ENCODE measurements at regions not wholly inside any gene's neighbourhood (a gene's known extent, or its start where the extent isn't known, plus 50 kb on each side); places are given as distances from the start of the nearest gene placed in this dataset.

DNA sequence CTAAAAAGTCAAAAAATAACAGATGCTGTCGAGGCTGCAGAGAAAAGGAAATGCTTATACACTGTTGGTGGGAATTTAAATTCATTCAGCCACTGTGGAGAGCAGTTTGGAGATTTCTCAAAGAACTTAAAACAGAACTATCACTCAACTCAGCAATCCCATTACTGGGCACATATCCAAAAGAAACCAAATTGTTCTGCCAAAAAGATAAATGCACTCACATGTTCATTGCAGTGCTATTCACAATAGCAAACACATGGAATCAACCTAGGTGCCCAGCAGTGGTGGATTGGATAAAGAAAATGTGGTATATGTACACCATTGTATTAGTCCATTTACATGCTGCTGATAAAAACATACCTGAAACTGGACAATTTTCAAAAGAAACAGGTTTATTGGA is 116.0 kb upstream of the VGLL2 start:
- no peaks in the 10 kb centered on the region for H3K79me2 ChIP-seq (ENCODE audit: insufficient read depth, low read length)
- H3K36me3 ChIP-seq (ENCODE audit: insufficient read depth, low read length) = no peaks in the 10 kb centered on the region
- no peak overlapping the region for H3K27ac ChIP-seq (ENCODE audit: low read depth, low read length, poor library complexity, severe bottlenecking)
- no peaks in the 10 kb centered on the region for H3K4me1 ChIP-seq (ENCODE audit: insufficient read depth, low read length, severe bottlenecking)
- H3K9me2 ChIP-seq (ENCODE audit: low read depth, low read length) = no peaks in the 10 kb centered on the region
- H3K27me3 ChIP-seq (ENCODE audit: insufficient read depth, low read length) = no peaks in the 10 kb centered on the region
- TF ChIP-seq, protein P1, sequence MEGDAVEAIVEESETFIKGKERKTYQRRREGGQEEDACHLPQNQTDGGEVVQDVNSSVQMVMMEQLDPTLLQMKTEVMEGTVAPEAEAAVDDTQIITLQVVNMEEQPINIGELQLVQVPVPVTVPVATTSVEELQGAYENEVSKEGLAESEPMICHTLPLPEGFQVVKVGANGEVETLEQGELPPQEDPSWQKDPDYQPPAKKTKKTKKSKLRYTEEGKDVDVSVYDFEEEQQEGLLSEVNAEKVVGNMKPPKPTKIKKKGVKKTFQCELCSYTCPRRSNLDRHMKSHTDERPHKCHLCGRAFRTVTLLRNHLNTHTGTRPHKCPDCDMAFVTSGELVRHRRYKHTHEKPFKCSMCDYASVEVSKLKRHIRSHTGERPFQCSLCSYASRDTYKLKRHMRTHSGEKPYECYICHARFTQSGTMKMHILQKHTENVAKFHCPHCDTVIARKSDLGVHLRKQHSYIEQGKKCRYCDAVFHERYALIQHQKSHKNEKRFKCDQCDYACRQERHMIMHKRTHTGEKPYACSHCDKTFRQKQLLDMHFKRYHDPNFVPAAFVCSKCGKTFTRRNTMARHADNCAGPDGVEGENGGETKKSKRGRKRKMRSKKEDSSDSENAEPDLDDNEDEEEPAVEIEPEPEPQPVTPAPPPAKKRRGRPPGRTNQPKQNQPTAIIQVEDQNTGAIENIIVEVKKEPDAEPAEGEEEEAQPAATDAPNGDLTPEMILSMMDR (IDR thresholded peaks at IDR 0.05; ENCODE audit: low read length) = no peak
- TF ChIP-seq EZH2 (IDR thresholded peaks at IDR 0.05; ENCODE audit: borderline replicate concordance, low read length) = no peak
- no peak overlapping the region for H3K4me2 ChIP-seq (ENCODE audit: low read length)
- no peak overlapping the region for H3K4me3 ChIP-seq (ENCODE audit: low read depth, low read length, poor library complexity, severe bottlenecking)
- H3K9me3 ChIP-seq (ENCODE audit: low read length) = no peaks in the 10 kb centered on the region
- H4K20me1 ChIP-seq (ENCODE audit: insufficient read depth, low read length) = no peaks in the 10 kb centered on the region
- H3K9ac ChIP-seq (ENCODE audit: low read length) = no peak overlapping the region
- no peak overlapping the region for H2AFZ ChIP-seq (ENCODE audit: low read length)
- no peaks in the 10 kb centered on the region for H3F3A ChIP-seq (ENCODE audit: insufficient read depth, low read length)

DNA sequence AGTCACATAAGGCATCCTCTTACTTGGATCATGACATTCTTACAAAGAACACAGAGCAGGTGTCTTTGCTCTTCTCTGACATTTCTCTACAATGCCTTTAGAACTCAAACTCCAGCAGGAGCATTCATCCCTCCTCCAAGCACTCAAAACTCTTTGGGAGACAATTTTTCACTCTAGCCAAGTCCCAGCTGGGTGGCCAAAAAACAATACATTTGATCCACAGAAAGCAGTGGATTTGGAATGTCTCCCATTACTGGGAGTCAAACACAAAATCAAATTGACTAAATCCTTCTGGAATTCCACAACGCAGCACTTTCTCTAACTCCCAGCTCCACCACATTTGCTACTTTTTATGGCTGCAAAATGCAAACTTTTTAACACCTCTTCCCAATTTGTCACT is 108.6 kb upstream of the VGLL2 start:
- no peaks in the 10 kb centered on the region for H3K79me2 ChIP-seq (ENCODE audit: insufficient read depth, low read length)
- H4K20me1 ChIP-seq (ENCODE audit: insufficient read depth, low read length) = no peaks in the 10 kb centered on the region
- no peaks in the 10 kb centered on the region for H3F3A ChIP-seq (ENCODE audit: insufficient read depth, low read length)
- no peaks in the 10 kb centered on the region for H3K27me3 ChIP-seq (ENCODE audit: insufficient read depth, low read length)
- H3K4me1 ChIP-seq (ENCODE audit: insufficient read depth, low read length, severe bottlenecking) = no peaks in the 10 kb centered on the region
- no peak overlapping the region for H3K4me3 ChIP-seq (ENCODE audit: low read depth, low read length, poor library complexity, severe bottlenecking)
- no peak overlapping the region for H3K9ac ChIP-seq (ENCODE audit: low read length)
- no peaks in the 10 kb centered on the region for H3K9me3 ChIP-seq (ENCODE audit: low read length)
- TF ChIP-seq, protein P1 (IDR thresholded peaks at IDR 0.05; ENCODE audit: low read length) = no peak
- no peak for TF ChIP-seq EZH2 (IDR thresholded peaks at IDR 0.05; ENCODE audit: borderline replicate concordance, low read length)
- H2AFZ ChIP-seq (ENCODE audit: low read length) = no peak overlapping the region
- H3K4me2 ChIP-seq (ENCODE audit: low read length) = no peak overlapping the region
- no peak overlapping the region for H3K27ac ChIP-seq (ENCODE audit: low read depth, low read length, poor library complexity, severe bottlenecking)
- H3K9me2 ChIP-seq (ENCODE audit: low read depth, low read length) = no peaks in the 10 kb centered on the region
- no peaks in the 10 kb centered on the region for H3K36me3 ChIP-seq (ENCODE audit: insufficient read depth, low read length)

DNA sequence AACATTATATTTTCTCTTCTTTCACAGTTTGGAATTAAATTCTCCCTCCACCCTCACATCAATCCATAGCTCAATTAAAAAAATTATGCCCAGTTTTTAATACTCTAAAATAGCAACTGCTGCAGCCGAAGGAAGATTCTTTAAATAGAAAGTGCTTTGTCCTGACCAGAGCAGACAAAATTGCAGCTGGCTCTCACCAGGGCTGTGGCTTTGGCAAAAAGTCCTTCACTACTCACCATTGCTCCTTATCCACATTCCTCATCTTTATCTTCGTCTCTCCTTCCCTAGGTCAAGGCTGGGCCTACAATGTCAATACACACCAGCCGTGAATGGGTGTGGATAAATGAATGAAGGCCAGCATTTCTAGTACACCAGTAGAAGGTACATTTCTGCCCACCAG is 107.9 kb upstream of the VGLL2 start:
- no peaks in the 10 kb centered on the region for H3K79me2 ChIP-seq (ENCODE audit: insufficient read depth, low read length)
- no peaks in the 10 kb centered on the region for H3K9me3 ChIP-seq (ENCODE audit: low read length)
- no peaks in the 10 kb centered on the region for H3K4me1 ChIP-seq (ENCODE audit: insufficient read depth, low read length, severe bottlenecking)
- H4K20me1 ChIP-seq (ENCODE audit: insufficient read depth, low read length) = no peaks in the 10 kb centered on the region
- H2AFZ ChIP-seq (ENCODE audit: low read length) = no peak overlapping the region
- H3F3A ChIP-seq (ENCODE audit: insufficient read depth, low read length) = no peaks in the 10 kb centered on the region
- no peak overlapping the region for H3K9ac ChIP-seq (ENCODE audit: low read length)
- TF ChIP-seq, protein P1 (IDR thresholded peaks at IDR 0.05; ENCODE audit: low read length) = no peak
- TF ChIP-seq EZH2 (IDR thresholded peaks at IDR 0.05; ENCODE audit: borderline replicate concordance, low read length) = no peak
- no peaks in the 10 kb centered on the region for H3K36me3 ChIP-seq (ENCODE audit: insufficient read depth, low read length)
- no peak overlapping the region for H3K27ac ChIP-seq (ENCODE audit: low read depth, low read length, poor library complexity, severe bottlenecking)
- no peak overlapping the region for H3K4me3 ChIP-seq (ENCODE audit: low read depth, low read length, poor library complexity, severe bottlenecking)
- H3K9me2 ChIP-seq (ENCODE audit: low read depth, low read length) = no peaks in the 10 kb centered on the region
- no peak overlapping the region for H3K4me2 ChIP-seq (ENCODE audit: low read length)
- H3K27me3 ChIP-seq (ENCODE audit: insufficient read depth, low read length) = no peaks in the 10 kb centered on the region
